B cell (primary cell): ENCODE measurements at regions not wholly inside any gene's neighbourhood (a gene's known extent, or its start where the extent isn't known, plus 50 kb on each side); places are given as distances from the start of the nearest gene placed in this dataset.
"Not testable (repeated sequence)": the region's sequence is repeated elsewhere in the genome, so short reads cannot be mapped to it uniquely, and the experiment has no call there.

Source experiments
- EZH2 ChIP-seq: IDR thresholded peaks from 2 replicates; pipeline ENCODE4 v1.6.1; 2012; ENCODE audit warnings: borderline replicate concordance, low read depth, mild to moderate bottlenecking, moderate library complexity, low read length; ENCODE audit not compliant: insufficient read depth, poor library complexity, severe bottlenecking
- TF ChIP-seq, protein P1 (sequence below): fragments of 200-600 bp; IDR thresholded peaks from one replicate; pipeline ENCODE4 v1.8.0; 2022; ENCODE audit warnings: antibody characterized with exemption, mild to moderate bottlenecking

DNA sequence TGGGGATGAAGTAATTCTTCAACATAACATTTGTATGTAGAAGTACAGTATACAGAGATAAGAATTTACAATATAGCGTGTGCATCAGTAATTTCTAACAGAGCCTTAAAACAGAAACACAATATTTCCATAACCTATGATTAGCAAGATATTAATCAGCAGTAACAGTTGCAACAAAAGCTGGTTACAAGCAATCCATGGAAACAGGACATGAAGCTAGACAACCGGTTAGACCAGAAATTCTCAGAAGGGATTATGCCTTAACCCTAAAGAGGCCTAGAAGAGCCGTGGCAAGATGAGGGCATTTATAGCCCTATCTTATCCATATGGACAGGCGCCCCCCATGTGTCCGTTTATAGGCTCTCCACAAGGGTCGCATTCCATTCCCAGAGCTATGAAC, 392.5 kb downstream of the PRELID2 start:
- TF ChIP-seq, protein P1, sequence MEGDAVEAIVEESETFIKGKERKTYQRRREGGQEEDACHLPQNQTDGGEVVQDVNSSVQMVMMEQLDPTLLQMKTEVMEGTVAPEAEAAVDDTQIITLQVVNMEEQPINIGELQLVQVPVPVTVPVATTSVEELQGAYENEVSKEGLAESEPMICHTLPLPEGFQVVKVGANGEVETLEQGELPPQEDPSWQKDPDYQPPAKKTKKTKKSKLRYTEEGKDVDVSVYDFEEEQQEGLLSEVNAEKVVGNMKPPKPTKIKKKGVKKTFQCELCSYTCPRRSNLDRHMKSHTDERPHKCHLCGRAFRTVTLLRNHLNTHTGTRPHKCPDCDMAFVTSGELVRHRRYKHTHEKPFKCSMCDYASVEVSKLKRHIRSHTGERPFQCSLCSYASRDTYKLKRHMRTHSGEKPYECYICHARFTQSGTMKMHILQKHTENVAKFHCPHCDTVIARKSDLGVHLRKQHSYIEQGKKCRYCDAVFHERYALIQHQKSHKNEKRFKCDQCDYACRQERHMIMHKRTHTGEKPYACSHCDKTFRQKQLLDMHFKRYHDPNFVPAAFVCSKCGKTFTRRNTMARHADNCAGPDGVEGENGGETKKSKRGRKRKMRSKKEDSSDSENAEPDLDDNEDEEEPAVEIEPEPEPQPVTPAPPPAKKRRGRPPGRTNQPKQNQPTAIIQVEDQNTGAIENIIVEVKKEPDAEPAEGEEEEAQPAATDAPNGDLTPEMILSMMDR: not testable (repeated sequence)
- TF ChIP-seq EZH2: not testable (repeated sequence)
